ENCODE measurements at regions not wholly inside any gene's neighbourhood (a gene's known extent, or its start where the extent isn't known, plus 50 kb on each side); places are given as distances from the start of the nearest gene placed in this dataset.

DNA sequence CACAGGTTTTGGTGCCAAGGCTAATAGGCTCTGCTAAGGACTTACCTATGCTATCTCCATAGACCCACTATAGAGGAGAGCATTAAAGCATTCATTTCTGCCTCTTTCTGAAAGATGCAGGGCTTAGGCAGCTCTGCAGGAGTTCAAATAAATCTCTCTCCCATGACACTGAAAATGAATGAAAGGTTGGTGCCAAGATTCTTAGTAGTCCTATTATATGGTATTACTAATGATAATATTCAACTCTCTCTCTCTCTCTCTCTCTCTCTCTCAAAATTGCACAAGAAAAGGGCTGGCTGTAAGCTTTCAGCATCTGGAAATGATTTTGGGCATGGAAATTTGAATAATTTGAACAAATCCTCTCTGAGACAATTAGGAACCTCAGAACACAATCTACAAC lies 433.7 kb downstream of the MBD2 start:
- Mint-ChIP-seq H3K9me3 (peaks cover 3% of the 10 kb centered on the region), H3K27ac (no peak overlapping the region), H3K4me3 (no peak overlapping the region), H3K36me3 (no peaks in the 10 kb centered on the region), H3K27me3 (no peaks in the 10 kb centered on the region), H3K4me1 (peaks cover 1% of the 10 kb centered on the region)
- no peak for DNase-seq

DNA sequence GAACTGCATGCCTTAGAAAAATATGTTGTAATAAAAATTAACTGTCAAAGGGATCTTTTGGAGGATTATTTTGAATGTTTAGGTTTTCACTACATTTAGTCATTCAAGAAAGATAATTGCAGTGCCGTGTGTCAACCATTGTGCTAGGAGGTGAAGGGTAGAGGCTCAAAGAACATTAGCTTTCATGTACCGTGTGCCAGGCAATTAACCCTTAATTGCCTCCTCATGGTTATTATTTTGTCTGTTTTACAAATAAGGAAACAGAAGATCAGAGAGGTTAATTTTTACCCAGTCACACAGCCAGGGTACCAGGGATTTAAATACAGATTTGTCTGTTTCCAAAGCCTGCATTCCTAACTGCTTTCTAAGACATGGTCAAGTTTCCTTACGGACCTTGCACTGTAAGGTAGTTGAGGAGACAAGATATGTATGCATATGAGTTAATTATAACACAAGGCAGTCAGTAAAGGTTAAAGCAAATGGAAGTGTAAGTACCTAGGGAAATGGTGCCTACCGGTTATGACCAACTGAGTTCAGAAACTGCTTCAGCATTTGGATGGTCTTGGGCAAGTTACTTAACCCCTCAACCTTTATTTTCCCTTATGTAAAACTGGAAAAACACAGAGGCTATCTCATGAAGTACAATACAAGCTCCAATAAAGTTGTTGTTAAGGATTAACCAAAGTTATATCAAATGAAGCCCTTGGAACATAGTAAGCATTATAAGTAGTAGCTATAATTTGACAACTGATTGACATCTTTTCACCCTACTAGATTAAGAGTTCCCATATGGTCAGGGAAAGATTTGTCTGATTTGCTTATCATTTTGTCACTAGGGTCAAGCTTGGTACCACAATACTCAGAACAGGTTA lies 434.9 kb downstream of the MBD2 start:
- H3K9me3 Mint-ChIP-seq: no peaks in the 10 kb centered on the region
- no peaks in the 10 kb centered on the region for H3K4me1 Mint-ChIP-seq
- no peak for DNase-seq
- no peak overlapping the region for H3K27ac Mint-ChIP-seq
- H3K27me3 Mint-ChIP-seq: no peaks in the 10 kb centered on the region
- no peak overlapping the region for H3K4me3 Mint-ChIP-seq
- no peaks in the 10 kb centered on the region for H3K36me3 Mint-ChIP-seq

DNA sequence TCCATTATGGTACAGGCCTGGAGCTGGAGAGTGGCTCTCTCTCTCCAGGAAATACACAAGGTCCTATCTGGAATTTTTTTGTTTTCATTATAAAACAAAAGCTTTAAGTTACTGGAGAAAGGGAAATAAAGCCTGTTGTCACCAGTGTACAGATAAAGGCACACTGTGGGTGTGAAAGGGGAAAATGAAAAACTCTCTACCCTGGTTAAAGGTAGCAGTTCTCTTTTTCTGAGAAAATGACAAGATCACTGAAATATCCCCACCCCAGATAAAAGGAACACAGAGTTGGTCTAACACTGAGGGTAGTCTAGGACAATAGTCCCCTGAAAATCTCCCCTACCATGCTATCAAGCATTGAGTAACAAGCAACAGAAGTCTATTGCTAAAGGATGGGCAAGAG lies 438.7 kb downstream of the MBD2 start:
- H3K27ac Mint-ChIP-seq: no peak overlapping the region
- H3K27me3 Mint-ChIP-seq: no peaks in the 10 kb centered on the region
- no peak for DNase-seq
- H3K4me3 Mint-ChIP-seq: no peak overlapping the region
- no peaks in the 10 kb centered on the region for H3K4me1 Mint-ChIP-seq
- H3K36me3 Mint-ChIP-seq: no peaks in the 10 kb centered on the region
- no peaks in the 10 kb centered on the region for H3K9me3 Mint-ChIP-seq

DNA sequence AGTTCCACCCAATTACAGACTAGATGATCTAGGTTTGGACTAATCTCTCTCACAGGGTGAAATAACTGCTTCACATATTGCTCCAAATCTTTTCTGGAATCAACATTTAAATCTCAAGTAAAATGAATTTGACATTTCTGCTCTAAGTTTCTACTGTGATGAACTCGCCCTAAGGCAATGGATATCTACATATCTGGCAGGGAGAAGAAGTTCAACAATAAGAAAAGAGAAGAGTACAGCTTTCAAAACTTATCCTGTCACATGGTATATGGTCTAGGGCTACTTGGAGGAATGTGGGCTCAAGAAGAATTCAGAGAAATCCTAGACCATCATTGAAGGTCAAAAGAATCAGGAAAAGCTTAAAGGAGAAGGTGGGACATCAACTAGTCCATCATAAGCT lies 440.2 kb downstream of the MBD2 start:
- Mint-ChIP-seq H3K27ac (no peak overlapping the region), H3K9me3 (no peaks in the 10 kb centered on the region), H3K27me3 (no peaks in the 10 kb centered on the region), H3K4me1 (no peaks in the 10 kb centered on the region), H3K36me3 (no peaks in the 10 kb centered on the region), H3K4me3 (no peak overlapping the region)
- no peak for DNase-seq

DNA sequence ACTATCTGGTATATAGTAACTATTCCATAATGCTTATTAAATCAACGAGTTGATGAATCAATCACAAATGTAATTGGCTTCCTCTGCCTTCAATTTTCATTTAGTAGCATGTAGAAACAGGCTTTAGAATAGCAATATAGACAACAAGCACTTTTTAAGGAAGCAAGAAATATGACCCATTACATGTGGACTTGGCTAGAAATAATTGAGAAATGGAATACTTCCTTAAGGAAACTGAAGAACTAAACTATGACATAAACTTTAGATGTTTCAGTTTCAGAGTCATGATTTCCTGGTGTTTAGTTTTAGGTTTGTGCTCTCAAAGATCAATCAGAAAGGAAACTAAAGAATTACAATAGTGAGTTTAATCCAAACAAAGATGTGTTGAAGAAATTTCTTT lies 443.8 kb downstream of the MBD2 start:
- Mint-ChIP-seq H3K9me3 (no peaks in the 10 kb centered on the region), H3K27me3 (no peaks in the 10 kb centered on the region), H3K27ac (no peak overlapping the region), H3K4me3 (no peak overlapping the region), H3K36me3 (no peaks in the 10 kb centered on the region), H3K4me1 (no peaks in the 10 kb centered on the region)
- no peak for DNase-seq

DNA sequence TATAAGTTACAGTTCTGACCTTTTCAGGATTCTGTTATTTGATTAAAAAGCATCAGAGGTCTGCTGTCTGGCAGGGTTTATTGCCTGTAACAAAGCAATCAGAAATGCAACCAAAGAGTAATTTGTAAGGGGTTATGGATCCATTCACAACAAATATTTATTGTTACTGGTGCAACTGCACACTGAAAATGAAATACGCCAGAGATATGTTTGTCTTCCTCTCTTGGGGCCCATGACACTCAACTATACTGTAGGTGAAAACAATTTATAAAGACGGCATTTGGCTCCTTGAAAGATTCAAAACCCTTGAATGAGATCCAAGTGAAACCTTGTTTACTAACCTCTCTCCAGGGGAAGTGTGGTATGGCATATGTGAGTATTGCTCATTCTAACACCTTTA lies 452.2 kb downstream of the MBD2 start:
- Mint-ChIP-seq H3K4me3 (no peak overlapping the region), H3K27ac (no peak overlapping the region), H3K4me1 (no peaks in the 10 kb centered on the region), H3K27me3 (no peaks in the 10 kb centered on the region), H3K36me3 (no peaks in the 10 kb centered on the region), H3K9me3 (peaks cover 15% of the 10 kb centered on the region)
- DNase-seq: no peak

DNA sequence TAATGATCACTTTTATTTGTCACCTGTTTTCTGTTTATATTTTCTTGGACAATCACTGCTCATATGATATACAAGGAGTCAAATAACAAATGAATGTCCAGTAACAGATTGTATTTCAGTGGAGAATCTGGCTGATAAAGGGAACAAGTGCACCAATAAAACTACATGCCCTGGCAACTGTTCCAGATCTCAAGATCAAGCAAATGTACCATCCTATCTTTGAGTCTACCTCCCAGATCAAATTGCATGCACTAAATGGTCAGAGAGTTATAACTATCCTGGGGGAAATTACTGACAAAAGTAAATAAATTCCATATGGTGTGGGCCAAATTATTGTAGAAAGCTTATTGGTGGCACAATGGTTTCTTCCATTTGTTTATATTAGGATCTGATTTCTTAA lies 452.8 kb downstream of the MBD2 start:
- no peak overlapping the region for H3K4me3 Mint-ChIP-seq
- no peak for DNase-seq
- no peaks in the 10 kb centered on the region for H3K27me3 Mint-ChIP-seq
- H3K9me3 Mint-ChIP-seq: peaks cover 17% of the 10 kb centered on the region
- H3K4me1 Mint-ChIP-seq: no peaks in the 10 kb centered on the region
- no peak overlapping the region for H3K27ac Mint-ChIP-seq
- no peaks in the 10 kb centered on the region for H3K36me3 Mint-ChIP-seq

DNA sequence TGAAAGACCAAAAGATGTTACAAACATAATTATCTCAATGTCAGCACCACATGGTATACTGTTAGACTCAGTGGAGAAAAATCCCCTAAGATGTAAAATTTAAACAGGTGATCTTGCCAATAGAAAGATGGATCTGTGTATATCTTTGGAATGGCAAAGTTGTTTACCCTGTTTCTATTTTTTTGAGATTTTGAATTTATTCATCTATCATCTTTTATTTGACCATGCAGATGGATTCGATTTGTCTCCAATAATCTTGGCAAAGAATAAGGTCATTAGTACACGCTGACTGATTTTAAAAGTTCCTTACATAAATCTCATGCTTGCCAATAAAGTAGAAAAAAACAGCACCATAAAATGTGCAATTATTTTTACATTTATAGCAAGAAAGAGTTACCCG lies 459.3 kb downstream of the MBD2 start:
- no peaks in the 10 kb centered on the region for H3K36me3 Mint-ChIP-seq
- H3K27me3 Mint-ChIP-seq: no peaks in the 10 kb centered on the region
- peaks cover 16% of the 10 kb centered on the region for H3K9me3 Mint-ChIP-seq
- DNase-seq: no peak
- no peak overlapping the region for H3K4me3 Mint-ChIP-seq
- no peaks in the 10 kb centered on the region for H3K4me1 Mint-ChIP-seq
- no peak overlapping the region for H3K27ac Mint-ChIP-seq

DNA sequence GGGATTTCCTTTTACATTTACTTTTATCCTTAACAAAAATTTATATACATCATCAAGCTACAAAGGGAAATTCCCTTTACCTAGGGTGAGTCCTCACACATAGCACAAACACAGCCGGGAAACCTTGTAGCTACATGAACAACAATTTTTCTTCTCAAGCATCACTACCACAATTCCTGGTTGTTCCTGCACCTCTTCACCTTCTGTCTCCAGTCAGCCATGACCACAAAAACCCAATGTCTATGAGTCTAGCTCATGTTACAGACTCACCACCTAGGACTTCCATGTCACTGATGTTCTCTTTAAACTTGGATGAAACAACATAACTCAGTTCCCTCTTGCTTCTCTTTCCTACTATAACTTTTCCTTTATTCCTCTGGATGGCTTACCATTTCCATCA lies 460.4 kb downstream of the MBD2 start:
- peaks cover 17% of the 10 kb centered on the region for H3K9me3 Mint-ChIP-seq
- no peaks in the 10 kb centered on the region for H3K36me3 Mint-ChIP-seq
- no peaks in the 10 kb centered on the region for H3K4me1 Mint-ChIP-seq
- no peak overlapping the region for H3K4me3 Mint-ChIP-seq
- DNase-seq: no peak
- H3K27me3 Mint-ChIP-seq: no peaks in the 10 kb centered on the region
- H3K27ac Mint-ChIP-seq: no peak overlapping the region

DNA sequence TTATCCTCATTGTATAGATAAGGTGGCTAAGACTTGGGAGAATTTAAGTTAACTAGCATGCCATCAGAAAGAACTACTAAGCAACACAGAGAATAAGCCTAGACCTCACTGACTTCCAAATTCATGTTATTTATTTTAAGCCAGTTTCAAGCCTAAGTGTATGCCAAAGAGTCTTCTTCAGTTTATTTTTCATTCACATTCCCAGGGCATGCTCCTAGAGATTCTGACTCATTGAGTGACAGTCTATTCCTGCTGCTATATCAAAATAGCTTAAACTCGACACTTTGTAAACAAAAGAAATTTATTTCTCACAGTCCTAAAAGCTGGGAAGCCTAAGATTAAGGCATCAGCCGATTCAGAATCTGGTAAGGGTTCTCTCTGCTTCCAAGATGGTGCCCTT lies 467.1 kb downstream of the MBD2 start:
- no peaks in the 10 kb centered on the region for H3K27me3 Mint-ChIP-seq
- no peak overlapping the region for H3K27ac Mint-ChIP-seq
- H3K9me3 Mint-ChIP-seq: peaks cover 4% of the 10 kb centered on the region
- no peak overlapping the region for H3K4me3 Mint-ChIP-seq
- no peak for DNase-seq
- no peaks in the 10 kb centered on the region for H3K36me3 Mint-ChIP-seq
- no peaks in the 10 kb centered on the region for H3K4me1 Mint-ChIP-seq

DNA sequence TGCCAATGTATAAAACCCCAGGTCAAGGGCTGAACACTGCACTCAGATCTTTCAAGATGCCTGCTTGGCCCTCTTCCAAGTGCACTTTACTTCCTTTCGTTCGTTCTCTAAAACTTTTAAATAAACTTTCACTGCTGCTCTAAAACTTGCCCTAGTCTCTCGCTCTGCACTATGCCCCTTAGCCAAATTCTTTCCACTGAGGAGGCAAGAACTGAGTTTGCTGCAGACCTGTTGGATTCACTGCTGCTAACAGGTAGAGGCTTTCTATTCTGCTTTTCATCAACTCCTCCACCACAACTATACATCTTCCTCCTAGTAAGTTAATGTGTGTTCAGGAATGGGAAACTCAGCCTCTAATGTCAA lies 467.9 kb downstream of the MBD2 start:
- H3K27ac Mint-ChIP-seq: no peak overlapping the region

DNA sequence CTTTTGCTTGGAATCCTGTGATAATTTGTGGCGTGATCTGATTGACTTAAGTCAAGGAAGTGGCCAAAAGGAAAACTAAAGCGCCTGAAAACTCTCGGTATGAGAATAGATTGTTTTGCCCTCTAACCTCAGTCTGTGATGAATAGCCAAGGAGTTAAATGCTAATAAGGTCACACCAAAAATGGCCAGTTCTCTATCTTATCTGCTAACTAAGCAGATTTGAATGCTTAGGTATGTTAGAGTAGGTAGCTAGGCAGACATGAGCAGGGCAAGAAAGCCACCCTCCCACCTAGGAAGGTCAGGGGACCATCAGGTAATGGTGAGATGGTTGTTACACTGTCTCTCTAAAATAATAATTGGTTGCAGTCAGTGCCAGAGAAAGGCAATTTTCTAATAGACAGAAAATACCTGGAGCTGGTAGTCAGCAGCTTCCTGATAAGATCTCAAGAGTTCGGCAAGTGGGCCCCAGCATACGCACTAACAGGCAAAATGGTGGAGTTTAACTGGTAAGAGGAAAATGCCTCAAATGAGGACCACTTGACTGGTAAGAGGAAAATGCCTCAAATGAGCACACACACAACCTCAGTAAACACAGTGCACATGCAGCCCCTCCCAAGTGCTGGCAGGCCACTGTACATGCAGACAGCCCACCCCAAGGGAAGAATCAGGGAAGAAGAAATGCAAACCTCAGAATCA lies 468.4 kb downstream of the MBD2 start:
- peaks cover 1% of the 10 kb centered on the region for H3K9me3 Mint-ChIP-seq
- H3K36me3 Mint-ChIP-seq: no peaks in the 10 kb centered on the region
- no peaks in the 10 kb centered on the region for H3K27me3 Mint-ChIP-seq
- no peak overlapping the region for H3K4me3 Mint-ChIP-seq
- H3K4me1 Mint-ChIP-seq: no peaks in the 10 kb centered on the region
- no peak overlapping the region for H3K27ac Mint-ChIP-seq
- DNase-seq: no peak

More for the DNA sequence above, 467.9 kb downstream of the MBD2 start:
- Mint-ChIP-seq H3K4me1 (no peaks in the 10 kb centered on the region), H3K27me3 (no peaks in the 10 kb centered on the region), H3K36me3 (no peaks in the 10 kb centered on the region), H3K4me3 (no peak overlapping the region), H3K9me3 (peaks cover 3% of the 10 kb centered on the region)
- DNase-seq: no peak

DNA sequence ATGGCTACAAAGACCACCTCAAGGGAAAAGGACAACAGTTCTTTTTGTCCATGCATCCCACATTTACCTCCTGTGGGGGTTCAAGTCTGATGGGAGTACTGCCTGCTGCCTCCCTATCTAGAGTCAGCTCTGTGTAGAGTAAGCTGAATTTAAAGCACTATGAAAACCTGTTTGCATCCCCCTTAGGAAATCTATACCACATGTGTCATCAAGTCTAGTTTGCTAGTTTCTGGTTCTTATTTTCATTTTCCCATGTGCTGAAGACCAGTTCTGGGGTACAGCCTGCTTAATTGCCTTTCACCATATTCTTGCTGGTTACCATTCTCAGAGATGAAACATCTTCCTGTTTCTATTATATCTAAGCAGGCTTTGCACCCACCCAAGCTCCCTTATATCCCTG lies 470.3 kb downstream of the MBD2 start:
- no peak for DNase-seq
- Mint-ChIP-seq H3K9me3 (no peaks in the 10 kb centered on the region), H3K27me3 (no peaks in the 10 kb centered on the region), H3K36me3 (no peaks in the 10 kb centered on the region), H3K4me1 (no peaks in the 10 kb centered on the region), H3K4me3 (no peak overlapping the region), H3K27ac (no peak overlapping the region)

DNA sequence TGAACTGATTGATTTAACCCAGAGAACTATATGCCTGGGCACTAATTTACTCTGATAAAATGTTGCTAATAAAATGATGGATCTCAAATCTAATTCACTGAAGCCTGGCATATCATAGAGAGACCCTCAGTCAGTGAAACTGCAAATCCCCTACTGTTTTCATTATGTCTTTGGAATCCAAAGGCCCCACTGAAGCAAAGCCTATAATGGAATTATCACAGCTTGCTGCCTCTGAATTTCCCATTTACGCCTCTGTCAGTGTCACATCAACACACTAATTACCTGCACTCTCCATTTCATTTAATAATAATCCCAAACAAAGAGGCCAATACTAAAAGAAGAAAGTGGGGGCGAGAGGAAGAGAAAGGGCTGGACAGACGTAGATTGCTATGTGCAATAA lies 470.9 kb downstream of the MBD2 start:
- Mint-ChIP-seq H3K9me3 (no peaks in the 10 kb centered on the region), H3K4me3 (no peak overlapping the region), H3K36me3 (no peaks in the 10 kb centered on the region), H3K27ac (no peak overlapping the region), H3K4me1 (no peaks in the 10 kb centered on the region), H3K27me3 (no peaks in the 10 kb centered on the region)
- no peak for DNase-seq

DNA sequence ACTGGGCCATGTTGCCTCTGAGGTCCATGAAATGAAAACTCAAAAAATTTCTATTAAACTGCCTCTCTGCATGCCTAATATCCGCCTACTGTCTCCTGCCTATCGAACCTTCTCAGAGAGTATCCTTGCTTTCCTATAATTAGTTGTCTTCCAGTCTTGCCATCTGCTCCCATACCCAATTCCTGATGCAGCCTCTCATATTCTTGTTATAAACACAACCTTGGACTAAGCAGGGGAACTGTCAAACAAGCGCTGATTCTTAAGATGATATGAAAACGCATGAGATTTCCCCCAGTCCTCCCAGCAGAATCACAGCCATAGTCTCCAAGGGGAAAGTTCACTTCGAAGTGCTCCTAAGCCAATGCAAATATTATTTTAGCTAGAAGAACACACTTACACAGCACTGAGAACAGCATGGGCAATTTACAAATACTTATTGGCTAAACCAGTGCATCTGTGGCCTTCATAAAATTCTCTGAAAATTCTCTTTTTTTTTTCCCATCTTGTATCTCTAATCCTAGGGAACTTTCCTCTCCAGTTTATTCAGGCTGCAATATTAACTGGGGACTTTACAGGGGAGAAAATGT lies 471.6 kb downstream of the MBD2 start:
- no peaks in the 10 kb centered on the region for H3K9me3 Mint-ChIP-seq
- H3K36me3 Mint-ChIP-seq: no peaks in the 10 kb centered on the region
- no peak overlapping the region for H3K27ac Mint-ChIP-seq
- no peaks in the 10 kb centered on the region for H3K27me3 Mint-ChIP-seq
- H3K4me1 Mint-ChIP-seq: no peaks in the 10 kb centered on the region
- no peak overlapping the region for H3K4me3 Mint-ChIP-seq
- no peak for DNase-seq

DNA sequence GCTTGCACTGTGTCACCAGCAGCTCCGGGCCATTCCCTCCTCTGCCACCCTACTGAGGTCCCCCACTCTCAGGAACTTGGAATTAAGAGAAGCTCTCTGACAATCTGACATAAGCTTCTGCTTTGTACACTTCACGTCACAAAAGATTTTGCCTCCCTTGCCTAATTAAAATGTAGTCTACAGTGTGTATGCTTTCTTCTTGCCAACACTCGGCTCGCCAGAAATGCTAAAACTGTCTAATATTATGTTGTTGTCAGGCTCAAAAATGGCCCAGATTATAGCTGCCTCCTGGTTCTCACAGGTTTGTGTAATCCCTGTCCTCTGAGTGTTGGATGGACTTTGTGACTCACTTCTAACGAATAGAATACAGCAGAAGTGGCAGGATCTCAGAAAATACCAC lies 474.7 kb downstream of the MBD2 start:
- Mint-ChIP-seq H3K4me3 (no peak overlapping the region), H3K4me1 (no peaks in the 10 kb centered on the region), H3K36me3 (no peaks in the 10 kb centered on the region), H3K27me3 (no peaks in the 10 kb centered on the region), H3K27ac (no peak overlapping the region), H3K9me3 (no peaks in the 10 kb centered on the region)
- no peak for DNase-seq
